IPS-NIHi7 (cell line): ENCODE measurements at regions not wholly inside any gene's neighbourhood (a gene's known extent, or its start where the extent isn't known, plus 50 kb on each side); places are given as distances from the start of the nearest gene placed in this dataset.

ENCODE experiments used
- DNase-seq: peaks from one replicate; pipeline ENCODE4 v3.0.0; 2012; ENCODE audit warnings: mixed read lengths; ENCODE audit errors: extremely low spot score

GRCh38 chr20:48300529-48300928, 515.2 kb upstream of the SULF2 start:
- DNase-seq = no peak

- no peak for DNase-seq
Measured at GRCh38 chr20:48298851-48299484, 513.7 kb upstream of the SULF2 start.

- no peak for DNase-seq
Measured at GRCh38 chr20:48298433-48298832, 513.2 kb upstream of the SULF2 start.

- DNase-seq = no peak
Measured at GRCh38 chr20:48295966-48296421, 510.7 kb upstream of the SULF2 start.

- DNase-seq = peak; percentile 64
Measured at GRCh38 chr20:48295445-48295903, 510.2 kb upstream of the SULF2 start.

- DNase-seq = no peak
Measured at GRCh38 chr20:48294942-48295341, 509.7 kb upstream of the SULF2 start.

GRCh38 chr20:48294196-48294595, 508.9 kb upstream of the SULF2 start:
- DNase-seq = no peak

GRCh38 chr20:48293671-48294070, 508.4 kb upstream of the SULF2 start:
- no peak for DNase-seq

- DNase-seq = peak; percentile 72
Measured at GRCh38 chr20:48292806-48293205, 507.5 kb upstream of the SULF2 start.

- no peak for DNase-seq
Measured at GRCh38 chr20:48291896-48292295, 506.6 kb upstream of the SULF2 start.

- DNase-seq = no peak
Measured at GRCh38 chr20:48288930-48289507, 503.7 kb upstream of the SULF2 start.

GRCh38 chr20:48287552-48288170, 502.4 kb upstream of the SULF2 start:
- DNase-seq = no peak

GRCh38 chr20:48287021-48287494, 501.8 kb upstream of the SULF2 start:
- DNase-seq = no peak

- DNase-seq = no peak
Measured at GRCh38 chr20:48286601-48287000, 501.3 kb upstream of the SULF2 start.

GRCh38 chr20:48285656-48286055, 500.4 kb upstream of the SULF2 start:
- DNase-seq = no peak

GRCh38 chr20:48284837-48285236, 499.6 kb upstream of the SULF2 start:
- peak; percentile 23 for DNase-seq

GRCh38 chr20:48284315-48284714, 499.0 kb upstream of the SULF2 start:
- DNase-seq = no peak

GRCh38 chr20:48283470-48284110, 498.3 kb upstream of the SULF2 start:
- no peak for DNase-seq

- DNase-seq = no peak
Measured at GRCh38 chr20:48282591-48283228, 497.4 kb upstream of the SULF2 start.

- DNase-seq = no peak
Measured at GRCh38 chr20:48281501-48281900, 496.2 kb upstream of the SULF2 start.

GRCh38 chr20:48278961-48279481, 493.7 kb upstream of the SULF2 start:
- DNase-seq = no peak

GRCh38 chr20:48277266-48277665, 492.0 kb upstream of the SULF2 start:
- DNase-seq = no peak
